WTC11 (cell line): ENCODE measurements at regions not wholly inside any gene's neighbourhood (a gene's known extent, or its start where the extent isn't known, plus 50 kb on each side); places are given as distances from the start of the nearest gene placed in this dataset.

ENCODE experiments used
- FOXJ3 ChIP-seq: sonication (generic); formaldehyde crosslinking; IDR thresholded peaks from 2 replicates; pipeline ENCODE4 v1.9.0; 2021; ENCODE audit warnings: missing genetic modification reagents, mild to moderate bottlenecking, borderline replicate concordance
- IRF2 ChIP-seq: sonication (generic); formaldehyde crosslinking; IDR thresholded peaks from 2 replicates; pipeline ENCODE4 v1.8.0; 2022; ENCODE audit warnings: low read depth, missing genetic modification reagents, borderline replicate concordance
- NFE2L1 ChIP-seq: sonication (generic); formaldehyde crosslinking; IDR thresholded peaks from 2 replicates; pipeline ENCODE4 v1.8.1; 2023; ENCODE audit warnings: missing genetic modification reagents
- ZNF263 ChIP-seq: sonication (generic); formaldehyde crosslinking; IDR thresholded peaks from 2 replicates; pipeline ENCODE4 v1.8.1; 2022; ENCODE audit warnings: low read depth, mild to moderate bottlenecking, moderate library complexity, missing genetic modification reagents
- ZNF423 ChIP-seq: fragments of 250-450 bp; sonication (Bioruptor Pico); IDR thresholded peaks from 2 replicates; pipeline ENCODE4 v2.1.2; 2022; ENCODE audit warnings: mild to moderate bottlenecking, moderate library complexity
- TF ChIP-seq, protein P1 (sequence below): fragments of 200-600 bp; IDR thresholded peaks from 2 replicates; pipeline ENCODE4 v1.8.0; 2022; ENCODE audit warnings: antibody characterized with exemption
- TF ChIP-seq, protein P2 (sequence below): sonication (generic); formaldehyde crosslinking; IDR thresholded peaks from 2 replicates; pipeline ENCODE4 v1.8.0; 2022; ENCODE audit warnings: mild to moderate bottlenecking, missing genetic modification reagents
- TF ChIP-seq, protein P3 (sequence below): sonication (generic); formaldehyde crosslinking; IDR thresholded peaks from 2 replicates; pipeline ENCODE4 v1.8.1; 2022; ENCODE audit warnings: low read depth, missing genetic modification reagents, borderline replicate concordance
- TF ChIP-seq, protein P4 (sequence below): sonication (generic); formaldehyde crosslinking; IDR thresholded peaks from 2 replicates; pipeline ENCODE4 v1.8.1; 2023; ENCODE audit warnings: mild to moderate bottlenecking, missing genetic modification reagents, borderline replicate concordance
- TF ChIP-seq, protein P5 (sequence below): sonication (generic); formaldehyde crosslinking; IDR thresholded peaks from 2 replicates; pipeline ENCODE4 v1.8.1; 2023; ENCODE audit warnings: mild to moderate bottlenecking, missing genetic modification reagents, moderate library complexity

DNA sequence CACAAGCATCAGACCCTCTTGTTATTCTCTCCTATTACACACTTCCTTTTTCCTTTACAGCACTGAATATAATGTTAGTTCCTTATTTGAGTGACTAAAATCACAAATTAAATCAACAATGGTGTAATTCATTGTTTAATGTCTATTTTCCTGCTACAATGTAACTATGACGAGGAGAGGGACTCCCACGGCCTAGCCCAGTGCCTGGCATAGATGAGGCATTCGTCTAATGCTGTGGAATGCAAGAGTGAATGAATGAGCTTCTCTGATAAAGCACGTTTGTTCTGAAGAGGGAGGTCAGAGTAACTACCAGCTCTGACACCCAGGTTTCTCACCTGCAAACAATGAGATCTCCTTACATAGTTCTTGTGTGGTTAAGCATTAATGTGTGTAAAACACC is 479.4 kb downstream of the OMA1 start:
- TF ChIP-seq, protein P1, sequence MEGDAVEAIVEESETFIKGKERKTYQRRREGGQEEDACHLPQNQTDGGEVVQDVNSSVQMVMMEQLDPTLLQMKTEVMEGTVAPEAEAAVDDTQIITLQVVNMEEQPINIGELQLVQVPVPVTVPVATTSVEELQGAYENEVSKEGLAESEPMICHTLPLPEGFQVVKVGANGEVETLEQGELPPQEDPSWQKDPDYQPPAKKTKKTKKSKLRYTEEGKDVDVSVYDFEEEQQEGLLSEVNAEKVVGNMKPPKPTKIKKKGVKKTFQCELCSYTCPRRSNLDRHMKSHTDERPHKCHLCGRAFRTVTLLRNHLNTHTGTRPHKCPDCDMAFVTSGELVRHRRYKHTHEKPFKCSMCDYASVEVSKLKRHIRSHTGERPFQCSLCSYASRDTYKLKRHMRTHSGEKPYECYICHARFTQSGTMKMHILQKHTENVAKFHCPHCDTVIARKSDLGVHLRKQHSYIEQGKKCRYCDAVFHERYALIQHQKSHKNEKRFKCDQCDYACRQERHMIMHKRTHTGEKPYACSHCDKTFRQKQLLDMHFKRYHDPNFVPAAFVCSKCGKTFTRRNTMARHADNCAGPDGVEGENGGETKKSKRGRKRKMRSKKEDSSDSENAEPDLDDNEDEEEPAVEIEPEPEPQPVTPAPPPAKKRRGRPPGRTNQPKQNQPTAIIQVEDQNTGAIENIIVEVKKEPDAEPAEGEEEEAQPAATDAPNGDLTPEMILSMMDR = no peak
- TF ChIP-seq FOXJ3 (CRISPR knock-in tag) (no peak), ZNF423 (no peak), ZNF263 (no peak), IRF2 (CRISPR knock-in tag) (no peak), NFE2L1 (CRISPR knock-in tag) (no peak)
- TF ChIP-seq, protein P2, sequence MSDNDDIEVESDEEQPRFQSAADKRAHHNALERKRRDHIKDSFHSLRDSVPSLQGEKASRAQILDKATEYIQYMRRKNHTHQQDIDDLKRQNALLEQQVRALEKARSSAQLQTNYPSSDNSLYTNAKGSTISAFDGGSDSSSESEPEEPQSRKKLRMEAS = no peak
- TF ChIP-seq, protein P3, sequence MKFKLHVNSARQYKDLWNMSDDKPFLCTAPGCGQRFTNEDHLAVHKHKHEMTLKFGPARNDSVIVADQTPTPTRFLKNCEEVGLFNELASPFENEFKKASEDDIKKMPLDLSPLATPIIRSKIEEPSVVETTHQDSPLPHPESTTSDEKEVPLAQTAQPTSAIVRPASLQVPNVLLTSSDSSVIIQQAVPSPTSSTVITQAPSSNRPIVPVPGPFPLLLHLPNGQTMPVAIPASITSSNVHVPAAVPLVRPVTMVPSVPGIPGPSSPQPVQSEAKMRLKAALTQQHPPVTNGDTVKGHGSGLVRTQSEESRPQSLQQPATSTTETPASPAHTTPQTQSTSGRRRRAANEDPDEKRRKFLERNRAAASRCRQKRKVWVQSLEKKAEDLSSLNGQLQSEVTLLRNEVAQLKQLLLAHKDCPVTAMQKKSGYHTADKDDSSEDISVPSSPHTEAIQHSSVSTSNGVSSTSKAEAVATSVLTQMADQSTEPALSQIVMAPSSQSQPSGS (CRISPR knock-in tag) = no peak
- TF ChIP-seq, protein P4, sequence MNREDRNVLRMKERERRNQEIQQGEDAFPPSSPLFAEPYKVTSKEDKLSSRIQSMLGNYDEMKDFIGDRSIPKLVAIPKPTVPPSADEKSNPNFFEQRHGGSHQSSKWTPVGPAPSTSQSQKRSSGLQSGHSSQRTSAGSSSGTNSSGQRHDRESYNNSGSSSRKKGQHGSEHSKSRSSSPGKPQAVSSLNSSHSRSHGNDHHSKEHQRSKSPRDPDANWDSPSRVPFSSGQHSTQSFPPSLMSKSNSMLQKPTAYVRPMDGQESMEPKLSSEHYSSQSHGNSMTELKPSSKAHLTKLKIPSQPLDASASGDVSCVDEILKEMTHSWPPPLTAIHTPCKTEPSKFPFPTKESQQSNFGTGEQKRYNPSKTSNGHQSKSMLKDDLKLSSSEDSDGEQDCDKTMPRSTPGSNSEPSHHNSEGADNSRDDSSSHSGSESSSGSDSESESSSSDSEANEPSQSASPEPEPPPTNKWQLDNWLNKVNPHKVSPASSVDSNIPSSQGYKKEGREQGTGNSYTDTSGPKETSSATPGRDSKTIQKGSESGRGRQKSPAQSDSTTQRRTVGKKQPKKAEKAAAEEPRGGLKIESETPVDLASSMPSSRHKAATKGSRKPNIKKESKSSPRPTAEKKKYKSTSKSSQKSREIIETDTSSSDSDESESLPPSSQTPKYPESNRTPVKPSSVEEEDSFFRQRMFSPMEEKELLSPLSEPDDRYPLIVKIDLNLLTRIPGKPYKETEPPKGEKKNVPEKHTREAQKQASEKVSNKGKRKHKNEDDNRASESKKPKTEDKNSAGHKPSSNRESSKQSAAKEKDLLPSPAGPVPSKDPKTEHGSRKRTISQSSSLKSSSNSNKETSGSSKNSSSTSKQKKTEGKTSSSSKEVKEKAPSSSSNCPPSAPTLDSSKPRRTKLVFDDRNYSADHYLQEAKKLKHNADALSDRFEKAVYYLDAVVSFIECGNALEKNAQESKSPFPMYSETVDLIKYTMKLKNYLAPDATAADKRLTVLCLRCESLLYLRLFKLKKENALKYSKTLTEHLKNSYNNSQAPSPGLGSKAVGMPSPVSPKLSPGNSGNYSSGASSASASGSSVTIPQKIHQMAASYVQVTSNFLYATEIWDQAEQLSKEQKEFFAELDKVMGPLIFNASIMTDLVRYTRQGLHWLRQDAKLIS (CRISPR knock-in tag) = no peak
- TF ChIP-seq, protein P5, sequence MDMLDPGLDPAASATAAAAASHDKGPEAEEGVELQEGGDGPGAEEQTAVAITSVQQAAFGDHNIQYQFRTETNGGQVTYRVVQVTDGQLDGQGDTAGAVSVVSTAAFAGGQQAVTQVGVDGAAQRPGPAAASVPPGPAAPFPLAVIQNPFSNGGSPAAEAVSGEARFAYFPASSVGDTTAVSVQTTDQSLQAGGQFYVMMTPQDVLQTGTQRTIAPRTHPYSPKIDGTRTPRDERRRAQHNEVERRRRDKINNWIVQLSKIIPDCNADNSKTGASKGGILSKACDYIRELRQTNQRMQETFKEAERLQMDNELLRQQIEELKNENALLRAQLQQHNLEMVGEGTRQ (CRISPR knock-in tag) = no peak
